Prostate gland (tissue), 2 donors: ENCODE measurements at regions not wholly inside any gene's neighbourhood (a gene's known extent, or its start where the extent isn't known, plus 50 kb on each side); places are given as distances from the start of the nearest gene placed in this dataset.
"Not testable (repeated sequence)": the region's sequence is repeated elsewhere in the genome, so short reads cannot be mapped to it uniquely, and the experiment has no call there.

Source experiments
- DNase-seq: peaks from one replicate; pipeline ENCODE4 v3.0.0-alpha.2; 2019; ENCODE audit warnings: low spot score
- H3K27ac ChIP-seq, 2 donors: fragments of 200-600 bp; sonication (generic); 2 replicates each; pipeline ENCODE4 v1.5.1; 2017 to 2019
- H3K27me3 ChIP-seq: fragments of 200-600 bp; sonication (generic); replicated peaks from 2 replicates; pipeline ENCODE4 v1.5.1; 2019; ENCODE audit not compliant: insufficient read depth
- H3K36me3 ChIP-seq, 2 donors: fragments of 200-600 bp; sonication (generic); 1 replicate in 1 of 2; 2 replicates in 1 of 2; pipeline versions ENCODE4 v1.5.1 to v1.8.1; 2017 to 2019
- H3K4me1 ChIP-seq: fragments of 200-600 bp; sonication (generic); replicated peaks from 2 replicates; pipeline ENCODE4 v1.5.1; 2019
- H3K4me3 ChIP-seq, 2 donors: fragments of 200-600 bp; sonication (generic); 2 replicates each; pipeline ENCODE4 v1.5.1; 2017 to 2019
- H3K9me3 ChIP-seq: fragments of 200-600 bp; sonication (generic); 2 replicates; pipeline ENCODE4 v1.5.1; 2017
- CTCF ChIP-seq, 4 experiments: fragments of 200-600 bp in 2 of 4; fragments of 450-650 bp in 2 of 4; sonication (generic) in 2 of 4; IDR thresholded peaks; 1 replicate in 3 of 4; 2 replicates in 1 of 4; pipeline ENCODE4 v1.5.1; 2016 to 2019; ENCODE audit warnings: antibody characterized with exemption in 4 of 4, mild to moderate bottlenecking in 2 of 4, moderate library complexity in 2 of 4
- POLR2A ChIP-seq: fragments of 450-650 bp; IDR thresholded peaks from one replicate; pipeline ENCODE4 v1.6.1; 2016; ENCODE audit warnings: antibody characterized with exemption, mild to moderate bottlenecking
- POLR2AphosphoS5 ChIP-seq: sonication (generic); formaldehyde crosslinking; IDR thresholded peaks from one replicate; pipeline ENCODE4 v1.6.1; 2017; ENCODE audit warnings: antibody characterized with exemption
- WGBS: methylation state at CpG from one replicate; pipeline ENCODE4 v1.1.5; 2018; 5-methylcytosine and 5-hydroxymethylcytosine counted together
- intact Hi-C: fragments of 100-400 bp; cut with DNase I; formaldehyde crosslinking; loops from one replicate; pipeline ENCODE4 v1.14.2; 2022

DNA sequence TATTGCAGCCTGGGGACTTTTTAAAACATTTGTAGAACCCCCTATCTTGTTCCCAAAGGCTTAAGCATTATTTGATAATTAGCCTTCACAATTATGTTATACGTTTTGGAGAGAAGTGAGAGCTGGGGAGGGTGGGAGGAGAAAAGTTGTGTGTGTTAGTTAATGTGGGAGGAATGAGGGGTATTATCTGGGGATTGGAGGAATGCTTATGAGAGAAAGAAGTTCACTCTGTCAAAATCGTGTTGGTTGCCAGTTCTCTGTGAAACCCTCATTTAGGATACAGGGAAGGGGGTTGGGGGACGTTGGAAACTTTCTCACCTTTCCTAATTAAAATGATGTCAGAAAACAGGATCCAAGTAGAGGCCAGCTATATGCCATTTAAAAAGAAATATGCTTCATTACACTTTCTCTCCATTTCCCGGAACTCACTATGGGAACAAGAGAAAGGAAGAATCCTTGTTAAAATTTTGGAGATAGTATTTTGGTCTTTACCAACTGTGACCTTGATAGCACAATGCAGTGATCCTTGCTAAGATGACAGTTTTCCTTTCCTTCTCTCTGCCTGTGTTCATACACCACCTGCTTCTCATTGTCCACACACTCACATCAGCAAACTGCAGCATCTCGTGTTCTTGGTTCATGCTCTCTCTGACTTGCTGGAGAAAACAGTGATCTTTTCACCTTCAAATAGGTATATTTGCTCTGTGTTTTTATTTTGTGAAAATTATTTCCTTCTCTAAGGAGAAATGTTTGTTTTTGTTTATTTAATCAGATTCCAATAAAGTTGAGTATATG is 336.7 kb upstream of the CLINT1 start:
- no peak for DNase-seq
- H3K27ac ChIP-seq = no peak overlapping the region
- TF ChIP-seq POLR2AphosphoS5 (no peak), POLR2A (no peak), CTCF (IDR thresholded peaks at IDR 0.05) (no peak)
- H3K36me3 ChIP-seq = no peaks in the 10 kb centered on the region
- intact Hi-C loops = no loop called here
- no peaks in the 10 kb centered on the region for H3K9me3 ChIP-seq
- H3K4me1 ChIP-seq = no peaks in the 10 kb centered on the region
- 57% methylated on average over 5 of the region's 5 CpGs for WGBS
- H3K4me3 ChIP-seq = no peak overlapping the region
- peaks cover 3% of the 10 kb centered on the region for H3K27me3 ChIP-seq

DNA sequence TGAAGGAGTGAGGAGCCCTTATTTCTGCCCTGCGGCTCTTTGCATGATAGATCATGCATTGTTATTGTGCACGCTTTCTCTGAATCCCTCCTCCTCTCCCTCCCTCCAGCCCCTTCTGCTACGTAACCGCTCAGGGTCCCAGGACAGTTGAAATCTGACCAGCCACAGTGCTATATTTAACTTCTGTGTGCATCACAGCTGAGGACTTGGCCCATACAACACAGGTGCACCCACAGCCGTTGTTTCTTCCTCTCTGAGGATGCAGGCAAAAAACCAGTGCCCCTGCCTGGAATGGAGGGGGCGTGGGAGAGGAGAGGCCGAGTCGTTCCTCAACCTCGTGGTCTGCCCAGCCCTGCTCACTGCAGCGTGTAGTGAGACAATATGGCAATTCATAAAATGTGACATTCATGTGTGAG is 335.6 kb upstream of the CLINT1 start:
- no peak for DNase-seq
- TF ChIP-seq CTCF (IDR thresholded peaks at IDR 0.05) (no peak), POLR2A (no peak), POLR2AphosphoS5 (no peak)
- no peak overlapping the region for H3K4me3 ChIP-seq
- no peaks in the 10 kb centered on the region for H3K36me3 ChIP-seq
- intact Hi-C loops = no loop called here
- no peaks in the 10 kb centered on the region for H3K4me1 ChIP-seq
- WGBS = 38% methylated on average over 10 of the region's 10 CpGs
- no peaks in the 10 kb centered on the region for H3K9me3 ChIP-seq
- H3K27me3 ChIP-seq = peaks cover 3% of the 10 kb centered on the region
- no peak overlapping the region for H3K27ac ChIP-seq

GRCh38 chr5:158193395-158193794 is 334.4 kb upstream of the CLINT1 start:
- H3K4me1 ChIP-seq, H3K27ac ChIP-seq, H3K4me3 ChIP-seq, H3K9me3 ChIP-seq, H3K36me3 ChIP-seq, intact Hi-C loops, H3K27me3 ChIP-seq, DNase-seq: not testable (repeated sequence)
- 97% methylated on average over 2 of the region's 2 CpGs for WGBS

DNA sequence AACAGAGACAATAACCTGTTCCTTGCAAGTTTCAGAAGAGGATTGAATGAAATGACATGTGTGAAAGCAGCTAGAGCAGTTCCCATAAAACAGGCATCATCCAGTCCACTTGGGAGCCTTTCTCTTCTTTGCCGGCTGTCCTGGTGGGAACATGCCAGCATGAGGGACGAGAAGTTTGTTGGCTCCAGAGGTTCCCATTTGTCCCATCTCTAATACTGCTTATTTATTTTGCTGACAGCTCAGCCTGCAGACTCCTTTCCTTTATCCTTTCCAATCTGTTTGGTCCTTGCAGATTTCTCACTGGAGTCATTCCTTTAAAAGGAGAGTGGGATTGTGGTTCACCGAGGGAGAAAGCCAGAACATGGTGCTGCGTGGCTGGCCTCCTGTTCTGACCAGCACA is 321.5 kb upstream of the CLINT1 start:
- no peaks in the 10 kb centered on the region for H3K27me3 ChIP-seq
- H3K4me3 ChIP-seq = no peak overlapping the region
- 68% methylated on average over 4 of the region's 4 CpGs for WGBS
- H3K4me1 ChIP-seq = peaks cover 4% of the 10 kb centered on the region
- intact Hi-C loops = no loop called here
- H3K27ac ChIP-seq = no peak overlapping the region
- no peaks in the 10 kb centered on the region for H3K9me3 ChIP-seq
- no peak for DNase-seq
- TF ChIP-seq CTCF (IDR thresholded peaks at IDR 0.05) (no peak), POLR2AphosphoS5 (no peak), POLR2A (no peak)
- H3K36me3 ChIP-seq = no peaks in the 10 kb centered on the region

GRCh38 chr5:158179271-158179670 is 320.3 kb upstream of the CLINT1 start:
- no peak for DNase-seq
- H3K27ac ChIP-seq = no peak overlapping the region
- intact Hi-C loops = loop anchor here (5.0 to 10.0 kb wide), 3 partner anchors 102 to 513 kb away; no protein-coding TSS in a partner anchor
- no peaks in the 10 kb centered on the region for H3K9me3 ChIP-seq
- no peaks in the 10 kb centered on the region for H3K36me3 ChIP-seq
- TF ChIP-seq POLR2AphosphoS5 = no peak
- TF ChIP-seq CTCF (IDR thresholded peaks at IDR 0.05) = no peak
- no peak for TF ChIP-seq POLR2A
- 94% methylated on average over 7 of the region's 7 CpGs for WGBS
- H3K27me3 ChIP-seq = no peaks in the 10 kb centered on the region
- no peak overlapping the region for H3K4me3 ChIP-seq
- peaks cover 4% of the 10 kb centered on the region for H3K4me1 ChIP-seq
